GM12878 (cell line): ENCODE measurements at regions not wholly inside any gene's neighbourhood (a gene's known extent, or its start where the extent isn't known, plus 50 kb on each side); places are given as distances from the start of the nearest gene placed in this dataset.

Experiments
- ATF7 ChIP-seq: fragments of 450-650 bp; IDR thresholded peaks from 2 replicates; pipeline ENCODE4 v1.6.1; 2016; ENCODE audit warnings: low read depth, mild to moderate bottlenecking
- BACH1 ChIP-seq: fragments of 450-650 bp; IDR thresholded peaks from 2 replicates; pipeline ENCODE4 v1.6.1; 2017; ENCODE audit warnings: mild to moderate bottlenecking, borderline replicate concordance
- CBFB ChIP-seq: IDR thresholded peaks from 2 replicates; pipeline ENCODE4 v1.6.1; 2016; ENCODE audit warnings: antibody characterized with exemption, low read depth
- EZH2 ChIP-seq: IDR thresholded peaks from 2 replicates; pipeline ENCODE4 v1.6.1; 2012; ENCODE audit warnings: low read depth, mild to moderate bottlenecking, control low read depth, inconsistent platforms, low read length, borderline replicate concordance; ENCODE audit not compliant: control insufficient read depth
- FOS ChIP-seq: IDR thresholded peaks from 3 replicates; pipeline ENCODE4 v1.6.1; 2011; ENCODE audit warnings: borderline replicate concordance; ENCODE audit not compliant: insufficient read length; ENCODE audit errors: extremely low read depth
- PAX5 ChIP-seq: IDR thresholded peaks from 2 replicates; pipeline ENCODE4 v1.6.1; 2011; ENCODE audit warnings: low read depth, low read length, borderline replicate concordance
- POLR2AphosphoS5 ChIP-seq: IDR thresholded peaks from 2 replicates; pipeline ENCODE4 v1.6.1; 2011; ENCODE audit warnings: mild to moderate bottlenecking, low read length, inconsistent platforms
- POU2F2 ChIP-seq: IDR thresholded peaks from 3 replicates; pipeline ENCODE4 v1.6.1; 2011; ENCODE audit warnings: low read depth, mild to moderate bottlenecking, low read length, borderline replicate concordance
- RAD21 ChIP-seq: IDR thresholded peaks from 2 replicates; pipeline ENCODE4 v1.6.1; 2011; ENCODE audit warnings: mild to moderate bottlenecking, low read depth, low read length, moderate library complexity; ENCODE audit not compliant: insufficient read depth
- RELB ChIP-seq: fragments of 450-650 bp; IDR thresholded peaks from 2 replicates; pipeline ENCODE4 v1.6.1; 2017; ENCODE audit warnings: low read depth, mild to moderate bottlenecking, moderate library complexity
- REST ChIP-seq: IDR thresholded peaks from 2 replicates; pipeline ENCODE4 v1.6.1; 2012; ENCODE audit warnings: mild to moderate bottlenecking, low read depth, low read length
- SKIL ChIP-seq: fragments of 450-650 bp; IDR thresholded peaks from 2 replicates; pipeline ENCODE4 v1.6.1; 2017; ENCODE audit warnings: mild to moderate bottlenecking, low read depth, inconsistent platforms; ENCODE audit not compliant: poor library complexity, severe bottlenecking
- SMARCA5 ChIP-seq: fragments of 450-650 bp; IDR thresholded peaks from 2 replicates; pipeline ENCODE4 v1.6.1; 2017; ENCODE audit warnings: mild to moderate bottlenecking
- SREBF2 ChIP-seq: IDR thresholded peaks from 2 replicates; pipeline ENCODE4 v1.6.1; 2012; ENCODE audit warnings: mild to moderate bottlenecking, low read length
- SUZ12 ChIP-seq: fragments of 200-600 bp; sonication (generic); IDR thresholded peaks from one replicate; pipeline ENCODE4 v1.6.1; 2018; ENCODE audit warnings: antibody characterized with exemption, mild to moderate bottlenecking; ENCODE audit not compliant: unreplicated experiment
- TBL1XR1 ChIP-seq: IDR thresholded peaks from 2 replicates; pipeline ENCODE4 v1.6.1; 2012; ENCODE audit warnings: low read depth, low read length, improper control_type of control experiment
- TCF7 ChIP-seq: IDR thresholded peaks from 2 replicates; pipeline ENCODE4 v1.6.1; 2014; ENCODE audit warnings: antibody characterized with exemption, borderline replicate concordance
- TF ChIP-seq, protein P1 (sequence below): fragments of 450-650 bp; formaldehyde crosslinking; IDR thresholded peaks from 2 replicates; pipeline ENCODE4 v1.4.0; 2022; ENCODE audit warnings: mild to moderate bottlenecking, moderate library complexity
- TF ChIP-seq, protein P2 (sequence below): IDR thresholded peaks from 2 replicates; pipeline ENCODE4 v1.6.1; 2012; ENCODE audit warnings: low read depth, low read length, improper control_type of control experiment

GRCh38 chr7:149669121-149669818 is 104.1 kb downstream of the ZNF467 start (continued):
- no peak for TF ChIP-seq PAX5
- TF ChIP-seq POLR2AphosphoS5, result no peak
- TF ChIP-seq RELB, result no peak
- TF ChIP-seq SUZ12, result no peak
- no peak for TF ChIP-seq SKIL
- TF ChIP-seq CBFB, result no peak
- TF ChIP-seq FOS, result no peak
- TF ChIP-seq SMARCA5, result peak; percentile 68; the same call in 1 of the 2 replicates
- TF ChIP-seq RAD21, result peak; percentile 40; the same call in 1 of the 2 replicates
- no peak for TF ChIP-seq BACH1
- TF ChIP-seq, protein P1, sequence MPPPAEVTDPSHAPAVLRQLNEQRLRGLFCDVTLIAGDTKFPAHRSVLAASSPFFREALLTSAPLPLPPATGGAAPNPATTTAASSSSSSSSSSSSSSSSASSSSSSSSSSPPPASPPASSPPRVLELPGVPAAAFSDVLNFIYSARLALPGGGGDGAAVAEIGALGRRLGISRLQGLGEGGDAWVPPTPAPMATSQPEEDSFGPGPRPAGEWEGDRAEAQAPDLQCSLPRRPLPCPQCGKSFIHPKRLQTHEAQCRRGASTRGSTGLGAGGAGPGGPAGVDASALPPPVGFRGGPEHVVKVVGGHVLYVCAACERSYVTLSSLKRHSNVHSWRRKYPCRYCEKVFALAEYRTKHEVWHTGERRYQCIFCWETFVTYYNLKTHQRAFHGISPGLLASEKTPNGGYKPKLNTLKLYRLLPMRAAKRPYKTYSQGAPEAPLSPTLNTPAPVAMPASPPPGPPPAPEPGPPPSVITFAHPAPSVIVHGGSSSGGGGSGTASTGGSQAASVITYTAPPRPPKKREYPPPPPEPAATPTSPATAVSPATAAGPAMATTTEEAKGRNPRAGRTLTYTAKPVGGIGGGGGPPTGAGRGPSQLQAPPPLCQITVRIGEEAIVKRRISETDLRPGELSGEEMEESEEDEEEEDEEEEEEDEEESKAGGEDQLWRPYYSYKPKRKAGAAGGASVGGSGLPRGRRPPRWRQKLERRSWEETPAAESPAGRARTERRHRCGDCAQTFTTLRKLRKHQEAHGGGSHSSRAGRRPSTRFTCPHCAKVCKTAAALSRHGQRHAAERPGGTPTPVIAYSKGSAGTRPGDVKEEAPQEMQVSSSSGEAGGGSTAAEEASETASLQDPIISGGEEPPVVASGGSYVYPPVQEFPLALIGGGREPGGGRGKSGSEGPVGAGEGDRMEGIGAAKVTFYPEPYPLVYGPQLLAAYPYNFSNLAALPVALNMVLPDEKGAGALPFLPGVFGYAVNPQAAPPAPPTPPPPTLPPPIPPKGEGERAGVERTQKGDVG (CRISPR knock-in tag), result no peak
- TF ChIP-seq REST, result no peak
- no peak for TF ChIP-seq SREBF2
- no peak for TF ChIP-seq TCF7
- no peak for TF ChIP-seq TBL1XR1
- no peak for TF ChIP-seq EZH2
- TF ChIP-seq ATF7, result no peak
- TF ChIP-seq, protein P2, sequence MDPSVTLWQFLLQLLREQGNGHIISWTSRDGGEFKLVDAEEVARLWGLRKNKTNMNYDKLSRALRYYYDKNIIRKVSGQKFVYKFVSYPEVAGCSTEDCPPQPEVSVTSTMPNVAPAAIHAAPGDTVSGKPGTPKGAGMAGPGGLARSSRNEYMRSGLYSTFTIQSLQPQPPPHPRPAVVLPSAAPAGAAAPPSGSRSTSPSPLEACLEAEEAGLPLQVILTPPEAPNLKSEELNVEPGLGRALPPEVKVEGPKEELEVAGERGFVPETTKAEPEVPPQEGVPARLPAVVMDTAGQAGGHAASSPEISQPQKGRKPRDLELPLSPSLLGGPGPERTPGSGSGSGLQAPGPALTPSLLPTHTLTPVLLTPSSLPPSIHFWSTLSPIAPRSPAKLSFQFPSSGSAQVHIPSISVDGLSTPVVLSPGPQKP, result no peak
- TF ChIP-seq POU2F2, result no peak
